Peyer's patch (tissue), 4 donors: ENCODE measurements at regions not wholly inside any gene's neighbourhood (a gene's known extent, or its start where the extent isn't known, plus 50 kb on each side); places are given as distances from the start of the nearest gene placed in this dataset.

ENCODE experiments used
- DNase-seq, 3 donors: peaks; one replicate each; pipeline ENCODE4 v3.0.0-alpha.2; 2017 to 2019
- H3K27ac ChIP-seq, 4 donors: fragments of 200-600 bp; sonication (generic); one replicate each; pipeline ENCODE4 v1.5.1; 2016 to 2019
- H3K27me3 ChIP-seq, 2 donors: fragments of 200-600 bp; sonication (generic); one replicate each; pipeline ENCODE4 v1.5.1; 2019
- H3K36me3 ChIP-seq, 3 donors: fragments of 200-600 bp; sonication (generic); one replicate each; pipeline ENCODE4 v1.5.1; 2016 to 2019
- H3K4me1 ChIP-seq, 4 donors: fragments of 200-600 bp; sonication (generic); one replicate each; pipeline ENCODE4 v1.5.1; 2016 to 2019
- H3K4me3 ChIP-seq, 4 donors: fragments of 200-600 bp; sonication (generic); 1 replicate in 3 of 4; 2 replicates in 1 of 4; pipeline ENCODE4 v1.5.1; 2016 to 2019; ENCODE audit warnings: mild to moderate bottlenecking in 1 of 4
- H3K9me3 ChIP-seq, 4 donors: fragments of 200-600 bp; sonication (generic); one replicate each; pipeline ENCODE4 v1.5.1; 2016 to 2019; ENCODE audit warnings: mild to moderate bottlenecking in 1 of 4
- CTCF ChIP-seq, 6 experiments: fragments of 450-650 bp in 4 of 6; fragments of 200-600 bp in 2 of 6; sonication (generic) in 1 of 6; IDR thresholded peaks; one replicate each; pipeline ENCODE4 v1.5.1; 2017 to 2019; ENCODE audit warnings: antibody characterized with exemption in 6 of 6, mild to moderate bottlenecking in 3 of 6, moderate library complexity in 1 of 6
- POLR2A ChIP-seq, 2 donors: fragments of 450-650 bp; IDR thresholded peaks; one replicate each; pipeline ENCODE4 v1.5.1; 2017; ENCODE audit warnings: antibody characterized with exemption in 2 of 2, mild to moderate bottlenecking in 2 of 2, moderate library complexity in 2 of 2

GRCh38 chr1:30575066-30575465 lies 148.3 kb downstream of the MATN1 start:
- no peak for DNase-seq

GRCh38 chr1:30572192-30572591 lies 151.2 kb downstream of the MATN1 start:
- no peak overlapping the region for H3K27ac ChIP-seq
- no peaks in the 10 kb centered on the region for H3K36me3 ChIP-seq
- DNase-seq, result no peak
- TF ChIP-seq CTCF (IDR thresholded peaks at IDR 0.05), result no peak
- no peak for TF ChIP-seq POLR2A (IDR thresholded peaks at IDR 0.05)
- H3K4me3 ChIP-seq, result no peak overlapping the region
- H3K27me3 ChIP-seq, result no peaks in the 10 kb centered on the region
- no peaks in the 10 kb centered on the region for H3K4me1 ChIP-seq
- no peaks in the 10 kb centered on the region for H3K9me3 ChIP-seq

More at GRCh38 chr1:30575066-30575465, 148.3 kb downstream of the MATN1 start:
- H3K27ac ChIP-seq, result no peak overlapping the region
- H3K4me3 ChIP-seq, result no peak overlapping the region
- TF ChIP-seq CTCF (IDR thresholded peaks at IDR 0.05) (no peak), POLR2A (IDR thresholded peaks at IDR 0.05) (no peak)
- no peaks in the 10 kb centered on the region for H3K27me3 ChIP-seq
- no peaks in the 10 kb centered on the region for H3K4me1 ChIP-seq
- H3K9me3 ChIP-seq, result no peaks in the 10 kb centered on the region
- no peaks in the 10 kb centered on the region for H3K36me3 ChIP-seq

DNA sequence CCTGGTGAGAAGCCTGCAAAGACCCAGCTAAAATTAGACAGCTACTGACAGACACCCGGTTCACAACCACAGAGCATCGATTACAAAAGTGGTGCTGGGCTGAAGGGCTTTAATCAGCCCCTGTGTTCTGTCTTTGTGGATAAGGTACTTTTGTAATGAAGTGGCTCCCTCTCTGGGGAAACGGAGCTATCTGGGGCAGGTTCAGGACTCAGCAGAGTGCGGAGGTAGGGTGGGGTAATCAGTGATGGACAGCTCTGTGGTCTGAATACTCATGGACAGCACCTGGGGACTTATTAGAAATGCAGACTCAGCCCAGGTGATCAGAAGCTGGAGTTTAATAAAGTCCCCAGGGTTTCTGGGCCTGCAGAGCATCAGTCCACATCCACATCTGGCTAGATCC lies 152.0 kb downstream of the MATN1 start:
- H3K27ac ChIP-seq, result no peak overlapping the region
- TF ChIP-seq POLR2A (IDR thresholded peaks at IDR 0.05) (no peak), CTCF (IDR thresholded peaks at IDR 0.05) (no peak)
- no peaks in the 10 kb centered on the region for H3K27me3 ChIP-seq
- H3K9me3 ChIP-seq, result no peaks in the 10 kb centered on the region
- no peak overlapping the region for H3K4me3 ChIP-seq
- no peaks in the 10 kb centered on the region for H3K36me3 ChIP-seq
- no peaks in the 10 kb centered on the region for H3K4me1 ChIP-seq
- no peak for DNase-seq

GRCh38 chr1:30569384-30569783 lies 154.0 kb downstream of the MATN1 start:
- DNase-seq, result no peak
- no peaks in the 10 kb centered on the region for H3K9me3 ChIP-seq
- H3K36me3 ChIP-seq, result no peaks in the 10 kb centered on the region
- TF ChIP-seq POLR2A (IDR thresholded peaks at IDR 0.05), result no peak
- no peak for TF ChIP-seq CTCF (IDR thresholded peaks at IDR 0.05)
- no peak overlapping the region for H3K27ac ChIP-seq
- H3K4me1 ChIP-seq, result no peaks in the 10 kb centered on the region
- no peak overlapping the region for H3K4me3 ChIP-seq
- H3K27me3 ChIP-seq, result no peaks in the 10 kb centered on the region

- no peak overlapping the region for H3K27ac ChIP-seq
- no peak overlapping the region for H3K4me3 ChIP-seq
- peaks cover 0 to 18% (median 0%) of the 10 kb centered on the region in 4 donors for H3K9me3 ChIP-seq
- TF ChIP-seq CTCF (IDR thresholded peaks at IDR 0.05), result no peak
- no peak for TF ChIP-seq POLR2A (IDR thresholded peaks at IDR 0.05)
- no peaks in the 10 kb centered on the region for H3K4me1 ChIP-seq
- H3K36me3 ChIP-seq, result no peaks in the 10 kb centered on the region
- H3K27me3 ChIP-seq, result no peaks in the 10 kb centered on the region
- no peak for DNase-seq
These were observed 160.8 kb downstream of the MATN1 start for GRCh38 chr1:30562559-30562958.

DNA sequence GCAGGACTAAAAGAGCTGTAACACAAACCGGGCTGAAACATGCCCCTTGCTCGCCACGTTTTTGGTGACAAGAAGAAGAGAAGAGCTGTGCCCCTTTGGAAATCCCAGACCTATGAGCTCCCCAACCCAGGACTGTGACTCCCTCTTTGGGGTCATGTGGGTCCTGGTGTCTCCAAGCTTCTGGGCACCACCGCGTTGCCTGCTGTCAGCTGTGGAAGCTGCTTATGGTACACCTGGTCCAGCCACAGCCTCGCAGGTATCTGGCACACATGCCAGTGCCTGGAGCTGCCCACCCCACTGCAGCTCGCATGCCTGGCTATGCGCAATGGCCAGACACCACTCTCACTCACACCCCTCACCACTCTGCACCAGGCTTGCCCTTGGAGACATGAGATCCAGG lies 171.8 kb downstream of the MATN1 start:
- no peaks in the 10 kb centered on the region for H3K36me3 ChIP-seq
- no peaks in the 10 kb centered on the region for H3K4me1 ChIP-seq
- no peak for DNase-seq
- H3K9me3 ChIP-seq, result no peaks in the 10 kb centered on the region
- no peak overlapping the region for H3K27ac ChIP-seq
- no peak overlapping the region for H3K4me3 ChIP-seq
- TF ChIP-seq CTCF (IDR thresholded peaks at IDR 0.05) (no peak), POLR2A (IDR thresholded peaks at IDR 0.05) (no peak)
- H3K27me3 ChIP-seq, result no peaks in the 10 kb centered on the region
